MM.1S (cell line): ENCODE measurements at regions not wholly inside any gene's neighbourhood (a gene's known extent, or its start where the extent isn't known, plus 50 kb on each side); places are given as distances from the start of the nearest gene placed in this dataset.

ENCODE experiments used
- EZH2phosphoT487 ChIP-seq: fragments of 300-600 bp; sonication (generic); IDR thresholded peaks from 2 replicates; pipeline ENCODE4 v1.6.1; 2018; ENCODE audit warnings: antibody characterized with exemption, low read length
- TF ChIP-seq, protein P1 (sequence below): fragments of 300-600 bp; sonication (generic); IDR thresholded peaks from 2 replicates; pipeline ENCODE4 v1.5.1; 2016; ENCODE audit warnings: antibody characterized with exemption, low read length, mixed read lengths

- TF ChIP-seq, protein P1, sequence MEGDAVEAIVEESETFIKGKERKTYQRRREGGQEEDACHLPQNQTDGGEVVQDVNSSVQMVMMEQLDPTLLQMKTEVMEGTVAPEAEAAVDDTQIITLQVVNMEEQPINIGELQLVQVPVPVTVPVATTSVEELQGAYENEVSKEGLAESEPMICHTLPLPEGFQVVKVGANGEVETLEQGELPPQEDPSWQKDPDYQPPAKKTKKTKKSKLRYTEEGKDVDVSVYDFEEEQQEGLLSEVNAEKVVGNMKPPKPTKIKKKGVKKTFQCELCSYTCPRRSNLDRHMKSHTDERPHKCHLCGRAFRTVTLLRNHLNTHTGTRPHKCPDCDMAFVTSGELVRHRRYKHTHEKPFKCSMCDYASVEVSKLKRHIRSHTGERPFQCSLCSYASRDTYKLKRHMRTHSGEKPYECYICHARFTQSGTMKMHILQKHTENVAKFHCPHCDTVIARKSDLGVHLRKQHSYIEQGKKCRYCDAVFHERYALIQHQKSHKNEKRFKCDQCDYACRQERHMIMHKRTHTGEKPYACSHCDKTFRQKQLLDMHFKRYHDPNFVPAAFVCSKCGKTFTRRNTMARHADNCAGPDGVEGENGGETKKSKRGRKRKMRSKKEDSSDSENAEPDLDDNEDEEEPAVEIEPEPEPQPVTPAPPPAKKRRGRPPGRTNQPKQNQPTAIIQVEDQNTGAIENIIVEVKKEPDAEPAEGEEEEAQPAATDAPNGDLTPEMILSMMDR = no peak
- TF ChIP-seq EZH2phosphoT487 = no peak
Measured at GRCh38 chrX:45630078-45630477, 429.4 kb upstream of the DIPK2B start.
